OCI-M2 (cell line): ENCODE measurements at regions not wholly inside any gene's neighbourhood (a gene's known extent, or its start where the extent isn't known, plus 50 kb on each side); places are given as distances from the start of the nearest gene placed in this dataset.
"Not testable (repeated sequence)": the region's sequence is repeated elsewhere in the genome, so short reads cannot be mapped to it uniquely, and the experiment has no call there.

Experiments used
- DNase-seq: peaks from one replicate; lab custom pipeline; 2025; ENCODE audit not compliant: unreplicated experiment; lab: John Stamatoyannopoulos, UW

- no peak for DNase-seq
Observed at GRCh38 chr9:15047028-15047551, 136.9 kb upstream of the FREM1 start.

- no peak for DNase-seq
Observed at GRCh38 chr9:15033316-15033715, 123.1 kb upstream of the FREM1 start.

GRCh38 chr9:15032860-15033259, 122.6 kb upstream of the FREM1 start:
- DNase-seq = no peak

- DNase-seq = no peak
Observed at GRCh38 chr9:15021146-15021545, 110.9 kb upstream of the FREM1 start.

GRCh38 chr9:15018096-15018637, 107.9 kb upstream of the FREM1 start:
- no peak for DNase-seq

- no peak for DNase-seq
Observed at GRCh38 chr9:15010581-15010980, 100.4 kb upstream of the FREM1 start.

- no peak for DNase-seq
Observed at GRCh38 chr9:15007698-15008097, 97.5 kb upstream of the FREM1 start.

- DNase-seq = no peak
Observed at GRCh38 chr9:14994738-14995137, 84.5 kb upstream of the FREM1 start.

- DNase-seq = no peak
Observed at GRCh38 chr9:14993901-14994554, 83.8 kb upstream of the FREM1 start.

- DNase-seq = peak; percentile 10
Observed at GRCh38 chr9:14993061-14993800, 83.0 kb upstream of the FREM1 start.

- no peak for DNase-seq
Observed at GRCh38 chr9:14992516-14992915, 82.3 kb upstream of the FREM1 start.

- DNase-seq = no peak
Observed at GRCh38 chr9:14992081-14992480, 81.9 kb upstream of the FREM1 start.

GRCh38 chr9:14990647-14991046, 80.4 kb upstream of the FREM1 start:
- not testable (repeated sequence) for DNase-seq

- no peak for DNase-seq
Observed at GRCh38 chr9:14989811-14990210, 79.6 kb upstream of the FREM1 start.

- not testable (repeated sequence) for DNase-seq
Observed at GRCh38 chr9:14989336-14989735, 79.1 kb upstream of the FREM1 start.

- DNase-seq = no peak
Observed at GRCh38 chr9:14987858-14988257, 77.6 kb upstream of the FREM1 start.

- no peak for DNase-seq
Observed at GRCh38 chr9:14985419-14985818, 75.2 kb upstream of the FREM1 start.

GRCh38 chr9:14983599-14983998, 73.4 kb upstream of the FREM1 start:
- no peak for DNase-seq

GRCh38 chr9:14981291-14981950, 71.2 kb upstream of the FREM1 start:
- DNase-seq = no peak

GRCh38 chr9:14978022-14979000, 68.1 kb upstream of the FREM1 start:
- DNase-seq = no peak
